HG03432 (cell line): ENCODE measurements at regions not wholly inside any gene's neighbourhood (a gene's known extent, or its start where the extent isn't known, plus 50 kb on each side); places are given as distances from the start of the nearest gene placed in this dataset.

Experiments
- ATAC-seq: cut with Tn5 transposase; IDR thresholded peaks from one replicate; pipeline ENCODE4 v1.9.1; 2021; ENCODE audit warnings: mild to moderate bottlenecking, moderate library complexity; ENCODE audit not compliant: unreplicated experiment

GRCh38 chr11:112770487-112770886 lies 190.7 kb upstream of the NCAM1 start:
- ATAC-seq, result no peak

DNA sequence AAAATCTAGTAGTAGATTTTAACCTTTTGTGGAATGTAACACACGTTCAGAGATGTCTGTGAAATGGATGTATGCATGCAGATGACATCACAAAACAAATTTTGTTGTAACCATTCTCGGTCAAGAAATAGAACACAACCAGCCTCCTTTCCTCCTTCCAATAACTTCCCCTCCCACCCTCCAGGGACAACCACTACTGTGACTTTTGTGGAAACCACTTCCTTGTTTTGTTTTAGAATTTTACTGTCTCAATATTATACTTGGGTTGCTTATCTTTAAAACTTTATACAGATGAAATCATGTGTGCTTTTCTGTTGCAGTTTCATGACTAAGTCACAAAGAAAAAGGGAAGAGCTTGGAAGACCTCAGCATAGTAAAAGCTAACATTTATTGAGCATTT lies 189.4 kb upstream of the NCAM1 start:
- no peak for ATAC-seq

- no peak for ATAC-seq
Measured at GRCh38 chr11:112773264-112773663, 188.0 kb upstream of the NCAM1 start.

DNA sequence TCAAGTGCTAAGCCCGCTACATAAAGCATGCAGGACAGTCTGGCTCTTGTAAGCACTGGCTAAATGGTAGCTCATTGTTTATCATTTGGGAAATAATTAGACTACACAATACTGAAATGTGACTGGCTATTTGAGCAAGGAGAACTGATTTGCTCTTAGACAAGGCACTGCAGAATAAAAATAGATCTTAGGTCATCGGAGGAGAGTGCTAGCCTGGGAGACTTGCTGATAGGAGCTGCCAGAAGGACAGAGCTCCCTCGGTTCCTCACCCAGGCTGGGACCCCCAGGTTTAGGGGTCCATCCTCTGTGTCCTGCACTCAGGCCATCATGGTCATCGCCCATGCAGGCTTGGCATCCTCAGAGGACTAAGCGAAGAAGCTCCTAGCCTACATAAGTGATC lies 184.4 kb upstream of the NCAM1 start:
- no peak for ATAC-seq

DNA sequence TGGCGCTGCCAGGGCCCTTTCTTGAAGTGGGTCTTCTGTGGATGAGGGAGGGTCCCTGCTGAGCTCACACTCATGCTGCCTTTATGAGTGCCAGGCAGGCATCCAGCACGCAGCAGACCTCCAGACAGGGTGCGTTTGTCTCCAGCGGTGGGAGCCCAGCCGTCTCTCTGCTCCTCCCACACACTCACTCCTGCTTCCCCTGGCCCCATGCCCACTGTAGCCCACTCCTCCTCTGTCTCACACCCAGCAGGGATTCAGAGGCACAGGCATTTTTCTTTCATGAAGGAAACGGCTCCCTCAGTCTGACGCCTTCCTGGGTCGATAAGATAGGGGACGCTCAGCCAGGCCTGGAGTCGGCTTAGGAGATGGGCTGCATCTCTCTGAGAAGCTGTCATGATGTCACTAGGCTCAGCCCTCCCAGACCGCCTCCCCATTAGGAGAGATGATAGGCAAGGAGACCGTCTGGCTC lies 183.9 kb upstream of the NCAM1 start:
- ATAC-seq, result no peak

GRCh38 chr11:112778091-112778876 lies 182.9 kb upstream of the NCAM1 start:
- ATAC-seq, result no peak

DNA sequence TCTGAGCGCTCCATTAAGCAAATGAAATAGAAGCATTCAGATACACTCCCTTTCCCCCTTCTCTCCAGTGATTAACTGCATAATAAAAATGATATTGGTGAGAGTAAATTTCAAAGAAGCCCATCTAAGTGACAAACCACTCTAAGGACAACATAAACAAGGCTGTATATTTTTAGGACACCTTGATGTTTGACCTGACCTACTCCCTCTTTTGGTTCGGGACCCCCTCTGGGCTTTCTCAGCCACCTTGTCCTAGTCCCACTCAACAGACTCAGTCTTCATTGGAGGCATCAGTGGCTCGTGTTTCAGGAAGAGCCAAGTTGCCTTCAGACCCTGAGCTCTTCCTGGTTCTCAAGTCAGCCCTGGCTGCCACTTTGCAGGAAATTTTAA lies 182.3 kb upstream of the NCAM1 start:
- no peak for ATAC-seq

GRCh38 chr11:112780351-112781087 lies 180.7 kb upstream of the NCAM1 start:
- no peak for ATAC-seq

DNA sequence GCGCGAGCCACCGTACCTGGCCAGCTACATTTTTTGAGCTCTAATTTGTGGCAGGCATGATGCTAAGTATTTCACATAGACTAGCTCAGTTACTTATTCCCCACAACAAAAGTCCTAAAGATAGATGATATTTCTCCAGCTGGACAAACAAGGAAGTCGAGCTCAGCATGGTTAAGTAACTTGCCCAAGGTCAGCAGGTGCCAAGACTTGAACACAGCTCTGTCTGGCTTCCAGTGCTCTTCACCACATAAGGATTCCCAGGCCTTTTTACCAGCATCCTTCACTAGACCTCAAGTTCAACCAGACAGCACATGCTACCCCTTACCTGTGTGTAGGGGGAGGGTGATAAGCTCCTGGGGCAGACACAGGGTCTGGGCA lies 177.3 kb upstream of the NCAM1 start:
- ATAC-seq, result no peak

DNA sequence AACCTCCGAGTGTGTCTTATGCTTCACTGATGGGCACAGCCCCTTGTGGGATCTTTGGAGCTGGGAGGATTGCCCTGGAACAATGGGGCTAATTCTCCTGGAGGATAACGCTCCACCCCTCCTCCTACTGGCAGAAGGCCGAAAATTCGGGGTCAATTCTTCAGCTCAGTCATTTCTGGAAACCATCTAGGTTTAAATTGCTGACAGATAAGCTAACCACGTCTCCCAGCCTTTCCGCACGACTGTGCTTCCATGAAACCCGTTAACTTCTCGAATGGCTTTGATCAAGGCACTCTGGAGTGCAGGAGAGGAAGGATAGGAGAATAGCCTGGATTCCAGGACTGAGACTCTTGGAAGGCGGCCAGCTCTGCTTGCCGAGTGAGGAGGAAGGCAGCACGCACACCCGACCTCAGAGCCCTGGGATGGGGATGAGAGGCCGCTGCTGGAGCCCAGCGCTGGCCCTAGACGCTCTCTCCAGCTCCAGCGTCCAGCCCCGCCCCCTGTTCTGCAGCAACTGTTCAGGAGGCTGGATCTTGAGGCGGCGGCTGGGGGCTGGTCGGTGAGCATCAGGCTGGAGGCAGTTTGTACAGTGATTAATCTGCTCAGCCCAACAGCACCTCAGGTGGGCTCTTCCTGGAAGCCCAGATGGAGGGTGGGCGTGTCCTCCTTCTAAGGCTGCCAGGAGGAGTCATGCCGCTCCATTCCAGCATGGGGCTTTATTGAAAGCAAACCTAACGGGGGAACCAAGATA lies 176.7 kb upstream of the NCAM1 start:
- ATAC-seq, result no peak

GRCh38 chr11:112785149-112785548 lies 176.1 kb upstream of the NCAM1 start:
- no peak for ATAC-seq

DNA sequence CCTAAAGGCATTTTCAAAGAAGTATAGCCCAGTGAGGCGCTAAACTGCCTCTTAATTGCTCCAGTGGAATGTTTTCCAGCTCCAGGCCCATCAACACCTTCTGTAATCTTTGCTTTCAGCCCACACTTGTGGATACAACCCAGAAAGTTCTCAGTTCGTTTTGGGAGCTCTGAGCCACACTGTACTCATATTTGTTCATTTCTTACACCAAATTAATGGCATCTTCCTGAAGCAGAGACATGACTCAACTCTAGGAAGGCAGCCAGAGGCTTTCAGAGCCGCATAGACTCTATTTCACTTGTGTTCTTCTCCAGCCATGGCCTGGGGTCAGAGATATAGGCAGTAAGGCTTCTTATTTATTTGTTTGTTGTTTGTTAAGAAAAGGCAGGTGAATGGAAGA lies 175.5 kb upstream of the NCAM1 start:
- no peak for ATAC-seq

DNA sequence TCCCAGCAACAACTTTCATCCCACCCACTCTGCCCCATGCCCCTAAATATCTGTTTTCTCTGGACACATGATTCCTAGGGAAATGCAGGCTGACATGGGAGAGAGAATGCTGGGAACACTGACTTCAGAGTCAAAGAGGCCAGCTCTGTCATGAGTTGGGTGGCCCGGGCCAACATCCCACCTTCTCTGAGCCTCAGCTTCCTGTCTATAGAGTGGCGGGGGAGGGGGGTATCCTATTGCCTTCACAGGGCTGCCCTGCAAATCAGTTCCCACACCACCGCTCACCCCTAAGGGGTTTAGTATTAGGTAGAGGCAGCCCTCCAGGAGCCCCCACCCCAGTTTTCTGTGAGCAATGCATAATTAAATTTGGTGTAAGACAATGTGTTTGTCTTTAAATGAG lies 175.0 kb upstream of the NCAM1 start:
- ATAC-seq, result no peak

DNA sequence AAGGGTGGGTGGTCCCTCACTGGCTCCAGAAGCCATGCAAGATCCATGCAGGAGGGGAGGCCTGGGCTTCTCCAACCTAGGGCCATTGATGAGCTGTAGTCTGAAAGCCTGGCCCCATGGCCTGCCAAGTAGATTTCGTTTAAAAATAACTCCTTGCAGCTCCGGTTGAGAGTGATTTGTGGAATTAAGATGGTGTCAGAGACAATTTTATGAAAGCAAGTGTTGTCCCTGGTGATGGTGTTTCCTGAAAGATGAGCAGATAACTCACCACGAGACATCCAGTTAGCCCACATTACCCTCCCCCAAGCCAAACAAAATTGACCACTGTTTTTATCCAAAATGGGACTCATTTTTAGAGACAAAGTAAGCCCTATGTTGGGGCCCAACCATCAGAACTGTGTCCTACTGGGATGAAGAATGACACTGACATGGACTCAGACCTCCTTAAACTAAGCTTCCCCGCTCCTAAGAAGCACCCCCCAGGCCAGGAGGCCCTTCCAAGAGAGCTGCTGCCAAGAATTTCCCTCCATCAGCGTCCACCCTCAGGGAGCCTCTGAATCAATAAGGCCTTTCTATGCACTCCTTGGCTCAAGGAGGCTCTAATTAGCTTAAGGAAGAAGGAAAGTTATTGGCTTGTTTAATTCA lies 174.2 kb upstream of the NCAM1 start:
- no peak for ATAC-seq

GRCh38 chr11:112789481-112789880 lies 171.7 kb upstream of the NCAM1 start:
- ATAC-seq, result no peak

DNA sequence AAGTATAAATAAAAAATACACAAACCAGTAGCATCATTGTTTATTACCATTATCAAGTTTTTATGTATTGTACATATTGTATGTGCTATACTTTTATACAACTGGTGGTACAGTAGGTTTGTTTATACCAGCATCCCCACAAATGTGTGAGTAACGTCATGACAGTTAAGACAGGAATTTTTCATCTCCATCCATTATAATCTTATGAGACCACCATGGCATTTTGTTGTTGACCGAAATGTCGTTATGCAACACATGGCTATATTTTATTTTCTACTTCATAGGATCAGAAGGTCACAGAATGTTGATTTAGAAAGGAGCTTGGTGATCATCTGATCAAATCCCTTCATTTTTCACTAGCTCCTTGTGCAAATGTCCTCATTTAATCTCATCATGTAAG lies 170.9 kb upstream of the NCAM1 start:
- ATAC-seq, result no peak

- no peak for ATAC-seq
Measured at GRCh38 chr11:112792070-112792469, 169.2 kb upstream of the NCAM1 start.

DNA sequence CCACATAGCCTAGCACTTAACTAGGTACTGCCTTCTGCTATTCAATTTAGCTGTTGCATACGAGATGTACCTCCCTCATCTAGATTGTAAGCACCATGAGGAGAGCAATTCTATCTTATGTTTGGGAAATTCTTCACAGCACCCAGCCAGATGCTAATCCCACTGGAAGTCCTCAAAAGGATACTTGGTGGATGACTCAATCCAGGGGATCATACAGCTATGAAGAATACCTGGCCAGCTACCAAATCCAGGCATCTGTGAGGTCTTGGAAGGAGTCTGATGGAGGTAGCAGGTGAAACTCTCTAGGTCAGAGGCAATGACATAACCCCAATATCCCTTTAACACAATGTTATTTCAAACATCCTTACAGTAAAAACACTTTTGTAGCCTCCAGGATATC lies 167.8 kb upstream of the NCAM1 start:
- no peak for ATAC-seq

GRCh38 chr11:112794331-112794846 lies 166.8 kb upstream of the NCAM1 start:
- no peak for ATAC-seq

- ATAC-seq, result no peak
Measured at GRCh38 chr11:112795142-112795815, 165.9 kb upstream of the NCAM1 start.
